Bronchial epithelial cell (primary cell): ENCODE measurements at regions not wholly inside any gene's neighbourhood (a gene's known extent, or its start where the extent isn't known, plus 50 kb on each side); places are given as distances from the start of the nearest gene placed in this dataset.

Experiments used
- DNase-seq: peaks from one replicate; pipeline ENCODE4 v3.0.0-alpha.2; 2010; ENCODE audit warnings: low read depth
- FAIRE-seq: peaks from 2 replicates; lab custom pipeline; 2011; peaks lifted over from hg19 to GRCh38; lab: Jason Lieb, UNC
- H3K27me3 ChIP-seq: 2 replicates; pipeline ENCODE4 v1.5.1; 2011; ENCODE audit warnings: low read length; ENCODE audit not compliant: control insufficient read depth, insufficient read depth
- H3K36me3 ChIP-seq: 2 replicates; pipeline ENCODE4 v1.5.1; 2011; ENCODE audit warnings: low read length; ENCODE audit not compliant: control insufficient read depth, insufficient read depth
- H3K4me3 ChIP-seq: 2 replicates; pipeline ENCODE4 v1.5.1; 2011; ENCODE audit warnings: mild to moderate bottlenecking, low read depth, low read length, control low read depth
- TF ChIP-seq, protein P1 (sequence below): IDR thresholded peaks from 2 replicates; pipeline ENCODE4 v1.5.1; 2011; ENCODE audit warnings: mild to moderate bottlenecking, moderate library complexity, low read length, control low read depth, inconsistent platforms; ENCODE audit not compliant: insufficient read depth, severe bottlenecking

DNA sequence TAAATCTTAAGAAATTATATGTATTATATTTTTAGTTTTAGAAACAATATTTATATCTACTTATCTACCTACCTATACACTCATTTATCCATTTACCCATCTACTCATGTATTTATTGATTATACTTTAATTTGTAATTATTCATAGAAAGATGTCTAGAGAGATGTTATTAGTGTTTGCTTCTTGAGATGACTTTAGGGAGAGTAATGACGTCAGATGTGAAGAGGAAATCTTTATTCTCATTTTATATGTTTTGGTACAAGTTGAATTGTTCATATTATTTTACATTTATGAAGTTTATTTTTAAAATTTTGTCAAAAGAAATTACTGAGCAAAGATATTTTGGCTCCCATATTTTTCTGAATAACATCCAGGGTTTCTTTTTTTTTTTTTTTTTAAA is 271.3 kb upstream of the SLC8A1 start:
- Histone ChIP-seq H3K36me3 (no peaks in the 10 kb centered on the region), H3K27me3 (no peaks in the 10 kb centered on the region), H3K4me3 (no peak overlapping the region)
- no peak for FAIRE-seq
- TF ChIP-seq, protein P1, sequence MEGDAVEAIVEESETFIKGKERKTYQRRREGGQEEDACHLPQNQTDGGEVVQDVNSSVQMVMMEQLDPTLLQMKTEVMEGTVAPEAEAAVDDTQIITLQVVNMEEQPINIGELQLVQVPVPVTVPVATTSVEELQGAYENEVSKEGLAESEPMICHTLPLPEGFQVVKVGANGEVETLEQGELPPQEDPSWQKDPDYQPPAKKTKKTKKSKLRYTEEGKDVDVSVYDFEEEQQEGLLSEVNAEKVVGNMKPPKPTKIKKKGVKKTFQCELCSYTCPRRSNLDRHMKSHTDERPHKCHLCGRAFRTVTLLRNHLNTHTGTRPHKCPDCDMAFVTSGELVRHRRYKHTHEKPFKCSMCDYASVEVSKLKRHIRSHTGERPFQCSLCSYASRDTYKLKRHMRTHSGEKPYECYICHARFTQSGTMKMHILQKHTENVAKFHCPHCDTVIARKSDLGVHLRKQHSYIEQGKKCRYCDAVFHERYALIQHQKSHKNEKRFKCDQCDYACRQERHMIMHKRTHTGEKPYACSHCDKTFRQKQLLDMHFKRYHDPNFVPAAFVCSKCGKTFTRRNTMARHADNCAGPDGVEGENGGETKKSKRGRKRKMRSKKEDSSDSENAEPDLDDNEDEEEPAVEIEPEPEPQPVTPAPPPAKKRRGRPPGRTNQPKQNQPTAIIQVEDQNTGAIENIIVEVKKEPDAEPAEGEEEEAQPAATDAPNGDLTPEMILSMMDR = no peak
- no peak for DNase-seq

DNA sequence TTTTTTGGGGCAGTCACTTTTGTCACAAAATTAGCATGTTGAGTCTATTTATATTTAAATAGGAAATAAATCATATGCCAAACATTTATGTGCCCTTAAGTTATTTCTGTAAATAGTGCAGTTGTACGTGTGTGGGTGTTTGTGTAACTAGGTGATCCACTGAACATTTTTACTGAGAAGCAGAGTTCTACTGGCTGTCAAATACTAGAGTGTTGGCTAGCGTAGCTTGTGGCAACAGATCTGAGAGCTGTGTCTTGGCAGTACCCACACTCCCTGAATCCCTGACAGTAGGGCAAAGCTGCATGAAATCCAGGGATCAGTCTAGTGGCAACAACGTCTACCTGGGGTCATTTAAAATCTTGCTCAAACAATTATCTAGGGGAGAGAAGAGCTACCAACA is 273.1 kb upstream of the SLC8A1 start:
- no peaks in the 10 kb centered on the region for H3K36me3 ChIP-seq
- no peak overlapping the region for H3K4me3 ChIP-seq
- no peaks in the 10 kb centered on the region for H3K27me3 ChIP-seq
- TF ChIP-seq, protein P1 = no peak
- no peak for FAIRE-seq
- no peak for DNase-seq

GRCh38 chr2:40725950-40726349 is 274.1 kb upstream of the SLC8A1 start:
- H3K36me3 ChIP-seq = no peaks in the 10 kb centered on the region
- H3K27me3 ChIP-seq = no peaks in the 10 kb centered on the region
- no peak overlapping the region for H3K4me3 ChIP-seq
- no peak for FAIRE-seq
- TF ChIP-seq, protein P1 = no peak
- DNase-seq = peak; percentile 60

- TF ChIP-seq, protein P1 = no peak
- no peak for DNase-seq
Measured at GRCh38 chr2:40734797-40735196, 282.9 kb upstream of the SLC8A1 start.

GRCh38 chr2:40737180-40737579 is 285.3 kb upstream of the SLC8A1 start:
- TF ChIP-seq, protein P1 = no peak
- no peak overlapping the region for H3K4me3 ChIP-seq
- DNase-seq = no peak
- no peaks in the 10 kb centered on the region for H3K36me3 ChIP-seq
- H3K27me3 ChIP-seq = no peaks in the 10 kb centered on the region
- no peak for FAIRE-seq

More at GRCh38 chr2:40734797-40735196, 282.9 kb upstream of the SLC8A1 start:
- no peak for FAIRE-seq
- Histone ChIP-seq H3K27me3 (no peaks in the 10 kb centered on the region), H3K4me3 (no peak overlapping the region), H3K36me3 (no peaks in the 10 kb centered on the region)

- peak; percentile 54 for DNase-seq
- TF ChIP-seq, protein P1 = no peak
- no peak for FAIRE-seq
- Histone ChIP-seq H3K27me3 (no peaks in the 10 kb centered on the region), H3K36me3 (no peaks in the 10 kb centered on the region), H3K4me3 (no peak overlapping the region)
Measured at GRCh38 chr2:40740419-40740818, 288.5 kb upstream of the SLC8A1 start.
